Cardiac muscle cell (in vitro differentiated cells and primary cell): ENCODE measurements at regions not wholly inside any gene's neighbourhood (a gene's known extent, or its start where the extent isn't known, plus 50 kb on each side); places are given as distances from the start of the nearest gene placed in this dataset.
A peak's percentile ranks its signal among the peaks of the same experiment; 100 is the strongest.

ENCODE experiments used
- DNase-seq, 2 donors: peaks; one replicate each; pipeline versions ENCODE4 v3.0.0 to v3.0.0-alpha.2; 2010 to 2017; ENCODE audit warnings: low read depth in 1 of 2, low spot score in 1 of 2
- H3K27ac ChIP-seq: fragments of 200-600 bp; sonication (generic); 2 replicates; pipeline ENCODE4 v1.5.1; 2016
- H3K27me3 ChIP-seq: fragments of 200-600 bp; sonication (generic); 2 replicates; pipeline ENCODE4 v1.6.0; 2016; ENCODE audit warnings: control low read depth
- H3K36me3 ChIP-seq: fragments of 200-600 bp; sonication (generic); 2 replicates; pipeline ENCODE4 v1.5.1; 2016; ENCODE audit warnings: control low read depth
- H3K4me1 ChIP-seq: fragments of 200-600 bp; sonication (generic); 2 replicates; pipeline ENCODE4 v1.8.1; 2017; ENCODE audit warnings: low read depth, mild to moderate bottlenecking, mixed run types
- H3K4me3 ChIP-seq: fragments of 200-600 bp; sonication (generic); 2 replicates; pipeline ENCODE4 v1.5.1; 2016; ENCODE audit warnings: mild to moderate bottlenecking
- H3K9me3 ChIP-seq: fragments of 200-600 bp; sonication (generic); 2 replicates; pipeline ENCODE4 v1.5.1; 2017; ENCODE audit warnings: low read depth, mild to moderate bottlenecking, control low read depth
- TF ChIP-seq, protein P1 (sequence below): IDR thresholded peaks from 2 replicates; pipeline ENCODE4 v1.5.1; 2012; ENCODE audit warnings: low read depth, mild to moderate bottlenecking, low read length

DNA sequence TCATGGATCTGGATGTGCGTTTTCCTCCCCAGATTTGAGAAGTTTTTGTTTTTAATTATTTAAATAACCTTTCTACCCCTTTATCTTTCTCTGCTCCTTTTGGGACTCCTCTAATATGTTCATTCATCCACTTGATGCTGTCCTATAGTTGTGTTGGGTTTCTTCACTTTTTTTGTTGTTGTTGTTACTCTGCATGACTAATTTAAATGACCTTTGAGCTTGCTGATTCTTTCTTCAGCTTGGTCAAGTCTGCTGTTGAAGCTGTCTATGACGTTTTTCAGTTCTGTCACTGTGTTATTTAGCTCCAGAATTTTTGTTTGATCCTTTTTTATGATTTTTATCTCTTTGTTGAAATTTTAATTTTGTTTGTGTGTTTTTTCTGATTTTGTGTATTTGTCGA lies 463.6 kb upstream of the ALCAM start:
- no peaks in the 10 kb centered on the region for H3K9me3 ChIP-seq
- no peaks in the 10 kb centered on the region for H3K4me1 ChIP-seq
- H3K27ac ChIP-seq = no peak overlapping the region
- H3K36me3 ChIP-seq = no peaks in the 10 kb centered on the region
- no peak overlapping the region for H3K4me3 ChIP-seq
- no peak for DNase-seq
- no peaks in the 10 kb centered on the region for H3K27me3 ChIP-seq
- TF ChIP-seq, protein P1, sequence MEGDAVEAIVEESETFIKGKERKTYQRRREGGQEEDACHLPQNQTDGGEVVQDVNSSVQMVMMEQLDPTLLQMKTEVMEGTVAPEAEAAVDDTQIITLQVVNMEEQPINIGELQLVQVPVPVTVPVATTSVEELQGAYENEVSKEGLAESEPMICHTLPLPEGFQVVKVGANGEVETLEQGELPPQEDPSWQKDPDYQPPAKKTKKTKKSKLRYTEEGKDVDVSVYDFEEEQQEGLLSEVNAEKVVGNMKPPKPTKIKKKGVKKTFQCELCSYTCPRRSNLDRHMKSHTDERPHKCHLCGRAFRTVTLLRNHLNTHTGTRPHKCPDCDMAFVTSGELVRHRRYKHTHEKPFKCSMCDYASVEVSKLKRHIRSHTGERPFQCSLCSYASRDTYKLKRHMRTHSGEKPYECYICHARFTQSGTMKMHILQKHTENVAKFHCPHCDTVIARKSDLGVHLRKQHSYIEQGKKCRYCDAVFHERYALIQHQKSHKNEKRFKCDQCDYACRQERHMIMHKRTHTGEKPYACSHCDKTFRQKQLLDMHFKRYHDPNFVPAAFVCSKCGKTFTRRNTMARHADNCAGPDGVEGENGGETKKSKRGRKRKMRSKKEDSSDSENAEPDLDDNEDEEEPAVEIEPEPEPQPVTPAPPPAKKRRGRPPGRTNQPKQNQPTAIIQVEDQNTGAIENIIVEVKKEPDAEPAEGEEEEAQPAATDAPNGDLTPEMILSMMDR = no peak

- TF ChIP-seq, protein P1 = no peak
- Histone ChIP-seq H3K9me3 (no peaks in the 10 kb centered on the region), H3K36me3 (no peaks in the 10 kb centered on the region), H3K27me3 (no peaks in the 10 kb centered on the region), H3K4me3 (no peak overlapping the region), H3K27ac (no peak overlapping the region), H3K4me1 (no peaks in the 10 kb centered on the region)
- DNase-seq = peak in 1 of 2 donors; percentile 3
Observed at GRCh38 chr3:104906001-104906639, 460.6 kb upstream of the ALCAM start.

DNA sequence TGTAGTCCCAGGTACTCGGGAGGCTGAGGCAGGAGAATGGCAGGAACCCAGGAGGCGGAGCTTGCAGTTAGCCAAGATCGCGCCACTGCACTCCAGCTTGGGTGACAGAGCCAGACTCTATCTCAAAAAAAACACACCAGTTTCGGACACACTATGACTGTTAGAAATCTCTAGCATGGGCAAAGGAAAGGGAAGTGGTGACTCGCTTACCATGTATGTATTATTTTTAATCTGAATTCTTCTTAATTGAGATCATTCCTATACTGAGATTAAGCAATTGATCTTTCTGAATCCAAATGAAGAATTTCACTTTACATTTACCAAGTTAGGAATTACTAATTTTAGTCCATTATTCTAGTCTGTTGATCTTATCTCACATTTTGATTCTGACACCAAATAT lies 459.2 kb upstream of the ALCAM start:
- H3K27me3 ChIP-seq = no peaks in the 10 kb centered on the region
- H3K4me3 ChIP-seq = no peak overlapping the region
- H3K27ac ChIP-seq = no peak overlapping the region
- peak in 1 of 2 donors; percentile 79 for DNase-seq
- H3K36me3 ChIP-seq = no peaks in the 10 kb centered on the region
- H3K4me1 ChIP-seq = no peaks in the 10 kb centered on the region
- TF ChIP-seq, protein P1 = no peak
- H3K9me3 ChIP-seq = no peaks in the 10 kb centered on the region

DNA sequence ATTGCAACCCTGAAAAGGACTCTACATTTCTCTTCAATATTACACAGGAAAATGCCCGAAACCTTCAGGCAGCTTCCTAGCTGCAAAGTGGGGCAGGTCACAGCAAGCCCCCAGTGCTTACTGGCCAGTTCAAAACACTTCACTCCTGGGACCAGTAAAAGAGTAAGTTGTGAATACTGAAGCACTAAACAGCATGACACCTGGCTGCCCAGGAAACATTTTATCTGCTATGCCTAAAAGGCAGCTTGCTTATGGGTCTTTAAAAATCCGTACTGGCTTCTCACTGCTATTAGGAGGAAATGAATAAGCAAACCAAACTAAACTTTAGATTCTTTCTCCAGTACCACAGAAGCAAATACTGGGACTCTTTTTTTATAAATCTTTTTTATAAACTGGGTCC lies 457.9 kb upstream of the ALCAM start:
- no peaks in the 10 kb centered on the region for H3K9me3 ChIP-seq
- no peaks in the 10 kb centered on the region for H3K4me1 ChIP-seq
- no peak overlapping the region for H3K4me3 ChIP-seq
- no peak overlapping the region for H3K27ac ChIP-seq
- TF ChIP-seq, protein P1 = no peak
- no peak for DNase-seq
- no peaks in the 10 kb centered on the region for H3K27me3 ChIP-seq
- no peaks in the 10 kb centered on the region for H3K36me3 ChIP-seq

- no peak overlapping the region for H3K4me3 ChIP-seq
- H3K9me3 ChIP-seq = no peaks in the 10 kb centered on the region
- no peaks in the 10 kb centered on the region for H3K4me1 ChIP-seq
- H3K36me3 ChIP-seq = no peaks in the 10 kb centered on the region
- H3K27me3 ChIP-seq = no peaks in the 10 kb centered on the region
- peak in 1 of 2 donors; percentile 43 for DNase-seq
- no peak overlapping the region for H3K27ac ChIP-seq
- TF ChIP-seq, protein P1 = no peak
Observed at GRCh38 chr3:104909198-104909597, 457.5 kb upstream of the ALCAM start.
